Jurkat, Clone E6-1 (cell line): ENCODE measurements at regions not wholly inside any gene's neighbourhood (a gene's known extent, or its start where the extent isn't known, plus 50 kb on each side); places are given as distances from the start of the nearest gene placed in this dataset.
"Not testable (repeated sequence)": the region's sequence is repeated elsewhere in the genome, so short reads cannot be mapped to it uniquely, and the experiment has no call there.

Experiments
- DNase-seq: peaks from one replicate; pipeline ENCODE4 v3.0.0-alpha.2; 2011; ENCODE audit warnings: low read depth, low spot score
- H3K4me3 ChIP-seq: 2 replicates; pipeline ENCODE4 v1.5.1; 2011; ENCODE audit warnings: mild to moderate bottlenecking, low read length, control low read depth, moderate library complexity

DNA sequence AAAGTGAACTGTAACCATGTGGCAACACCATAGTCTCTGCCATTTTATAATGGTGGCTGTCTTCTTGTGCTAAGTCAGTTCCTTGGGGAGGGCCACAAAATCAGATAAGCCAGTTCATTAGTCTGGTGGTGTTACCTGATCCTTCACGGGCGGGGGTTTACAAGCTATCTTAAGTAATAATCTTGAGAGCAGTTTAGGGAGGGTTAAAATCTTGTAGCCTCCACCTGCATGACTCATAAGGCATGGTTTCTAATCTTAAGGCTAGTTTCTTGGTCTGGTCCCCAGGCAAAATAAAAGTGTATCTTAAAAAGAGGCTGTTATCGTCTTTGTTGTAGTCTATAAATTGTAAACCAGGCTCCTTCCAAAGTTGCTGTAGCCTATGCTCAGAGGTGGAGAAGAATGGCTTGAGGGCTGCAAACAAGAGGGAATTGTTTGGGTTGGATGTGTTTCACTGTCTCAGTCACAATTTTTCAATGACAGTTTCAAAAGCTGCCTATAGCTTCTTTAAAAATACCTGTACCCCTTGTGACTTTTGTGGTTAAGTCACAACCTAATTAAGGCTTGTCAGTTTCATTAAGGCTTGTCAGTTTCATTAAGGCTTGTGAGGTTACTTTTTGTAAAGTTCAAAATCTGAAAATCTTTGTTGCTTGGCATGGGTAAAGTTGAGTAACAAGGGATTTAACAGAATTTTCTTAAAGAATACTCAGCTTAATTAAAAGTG lies 135.7 kb downstream of the RPS4Y2 start:
- DNase-seq = peak; percentile 8
- no peak overlapping the region for H3K4me3 ChIP-seq

DNA sequence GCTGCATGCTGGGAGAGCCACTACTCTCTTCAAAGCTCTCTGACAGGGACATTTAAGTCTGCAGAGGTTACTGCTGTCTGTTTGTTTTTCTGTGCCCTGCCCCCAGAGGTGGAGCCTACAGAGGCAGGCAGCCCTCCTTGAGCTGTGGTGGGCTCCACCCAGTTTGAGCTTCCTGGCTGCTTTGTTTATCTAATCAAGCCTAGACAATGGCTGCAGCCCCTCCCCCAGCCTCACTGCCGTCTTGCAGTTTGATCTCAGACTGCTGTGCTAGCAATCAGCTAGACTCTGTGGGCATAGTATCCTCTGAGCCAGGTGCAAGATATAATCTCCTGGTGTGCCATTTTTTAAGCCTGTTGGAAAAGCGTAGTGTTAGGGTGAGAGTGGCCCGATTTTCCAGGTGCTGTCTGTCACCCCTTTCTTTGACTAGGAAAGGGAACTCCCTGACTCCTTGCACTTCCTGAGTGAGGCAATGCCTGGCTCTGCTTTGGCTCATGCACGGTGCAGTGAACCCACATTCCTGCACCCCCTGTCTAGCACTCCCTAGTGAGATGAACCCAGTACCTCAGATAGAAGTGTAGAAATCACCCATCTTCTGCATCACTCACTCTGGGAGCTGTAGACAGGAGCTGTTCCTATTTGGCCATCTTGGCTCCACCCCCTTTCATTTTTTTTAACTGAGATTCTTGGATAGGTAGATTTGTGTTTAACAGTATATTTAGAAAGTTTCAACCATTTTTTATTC lies 169.6 kb downstream of the RPS4Y2 start:
- DNase-seq = peak; percentile 61
- H3K4me3 ChIP-seq = peak overlapping the region; percentile 42

DNA sequence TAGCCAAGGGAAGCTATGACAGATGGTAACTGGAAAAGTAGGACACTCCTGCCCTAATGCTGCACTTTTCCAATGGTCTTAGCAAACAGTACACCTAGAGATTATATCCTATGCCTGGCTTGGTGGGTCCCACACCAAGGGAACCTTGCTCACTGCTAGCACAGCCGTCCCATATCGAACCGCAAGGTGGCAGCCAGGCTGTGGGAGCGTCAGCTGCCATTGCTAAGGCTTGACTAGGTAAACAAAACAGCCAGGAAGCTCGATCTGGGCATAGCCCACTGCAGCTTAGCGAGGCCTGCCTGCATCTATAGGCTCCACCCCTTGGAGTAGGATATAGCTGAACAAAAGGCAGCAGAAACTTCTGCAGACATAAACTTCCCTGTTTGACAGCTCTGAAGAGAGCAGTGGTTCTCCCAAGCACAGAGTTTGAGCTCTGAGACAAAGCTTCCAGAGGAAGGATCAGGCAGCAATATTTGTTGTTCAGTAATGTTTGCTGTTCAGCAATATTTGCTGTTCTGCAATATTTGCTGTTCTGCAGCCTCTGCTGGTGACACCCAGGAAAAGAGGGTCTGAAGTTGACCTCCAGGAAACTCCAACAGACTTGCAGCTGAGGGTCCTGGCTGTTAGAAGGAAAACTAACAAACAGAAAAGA lies 173.9 kb downstream of the RPS4Y2 start:
- no peak for DNase-seq
- H3K4me3 ChIP-seq = no peak overlapping the region

DNA sequence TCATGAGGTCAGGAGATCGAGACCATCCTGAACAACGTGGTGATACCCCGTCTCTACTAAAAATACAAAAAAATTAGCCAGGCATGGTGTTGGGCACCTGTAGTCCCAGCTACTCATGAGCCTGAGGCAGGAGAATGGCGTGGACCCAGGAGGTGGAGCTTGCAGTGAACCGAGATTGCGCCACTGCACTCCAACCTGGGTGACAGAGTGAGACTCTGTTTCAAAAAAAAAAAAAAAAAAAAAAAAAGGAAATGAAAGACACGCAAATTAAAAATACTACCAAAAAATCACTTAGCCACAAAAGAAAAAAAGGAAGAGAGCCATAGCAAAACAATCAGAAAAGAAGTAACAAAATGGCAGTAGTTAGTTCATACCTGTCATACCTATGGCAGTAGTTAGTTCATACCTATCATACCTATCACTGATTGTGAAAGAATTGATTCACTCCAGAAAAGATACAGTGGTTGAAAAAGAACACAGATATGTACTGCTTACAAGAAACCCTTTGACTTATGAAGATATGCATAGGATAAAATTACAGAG lies 180.9 kb downstream of the RPS4Y2 start:
- H3K4me3 ChIP-seq, DNase-seq: not testable (repeated sequence)

DNA sequence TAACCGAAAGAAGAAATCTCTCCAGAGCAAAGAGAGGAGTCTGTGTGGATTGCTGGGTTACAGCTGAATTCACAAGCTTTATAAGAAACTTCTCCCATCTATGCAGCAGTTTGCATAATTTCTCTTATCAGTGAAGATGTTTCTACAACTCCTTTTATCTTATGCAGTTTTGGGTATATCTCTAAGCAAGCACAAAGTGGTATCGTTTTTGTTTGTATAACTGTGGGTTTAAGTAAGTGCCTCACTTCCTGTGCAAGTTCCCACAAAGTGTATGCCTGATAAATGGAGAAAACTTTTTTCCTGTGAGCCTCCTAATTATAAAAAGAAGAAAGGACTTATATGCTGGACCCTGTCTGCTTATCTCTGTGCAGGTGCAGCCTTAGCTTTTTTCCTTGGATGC lies 205.6 kb downstream of the RPS4Y2 start:
- DNase-seq = peak; percentile 78
- no peak overlapping the region for H3K4me3 ChIP-seq

DNA sequence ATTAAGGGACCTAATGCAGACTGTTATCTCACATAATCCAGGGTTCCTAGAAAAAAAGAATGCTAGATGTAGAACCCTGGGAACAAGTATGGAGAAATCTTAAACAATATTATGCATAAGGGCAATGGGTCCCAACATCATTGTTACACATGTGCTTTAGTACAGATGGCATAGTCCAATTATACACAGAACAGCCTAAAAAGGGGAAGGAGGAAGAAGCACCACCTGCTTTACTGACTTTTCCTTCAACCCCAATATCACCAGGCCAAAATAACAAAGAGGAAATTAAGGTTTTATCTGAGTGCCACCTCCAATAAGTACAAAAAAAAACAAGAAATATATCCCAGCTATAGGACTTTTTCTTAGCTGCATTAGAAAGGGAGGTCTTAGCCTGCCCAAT lies 211.9 kb downstream of the RPS4Y2 start:
- no peak for DNase-seq
- no peak overlapping the region for H3K4me3 ChIP-seq

DNA sequence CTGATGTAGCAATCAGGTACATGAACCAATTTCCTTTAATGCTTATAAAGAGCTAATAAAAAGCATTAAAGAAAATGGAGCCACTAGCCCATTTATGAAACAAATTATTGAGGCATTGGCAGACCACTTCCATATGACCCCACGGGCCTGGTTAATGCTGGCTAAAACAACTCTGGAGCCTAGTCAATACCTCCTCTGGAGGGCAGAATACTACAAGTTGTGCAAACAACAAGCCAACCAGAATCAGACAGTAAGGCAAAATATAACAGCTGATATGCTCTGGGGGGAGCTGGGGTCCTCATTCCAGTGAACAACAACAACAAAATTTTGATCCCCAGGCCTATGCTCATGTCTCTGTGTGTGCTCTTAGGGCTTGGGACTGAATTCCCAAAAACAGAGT lies 212.3 kb downstream of the RPS4Y2 start:
- DNase-seq = no peak
- H3K4me3 ChIP-seq = no peak overlapping the region

DNA sequence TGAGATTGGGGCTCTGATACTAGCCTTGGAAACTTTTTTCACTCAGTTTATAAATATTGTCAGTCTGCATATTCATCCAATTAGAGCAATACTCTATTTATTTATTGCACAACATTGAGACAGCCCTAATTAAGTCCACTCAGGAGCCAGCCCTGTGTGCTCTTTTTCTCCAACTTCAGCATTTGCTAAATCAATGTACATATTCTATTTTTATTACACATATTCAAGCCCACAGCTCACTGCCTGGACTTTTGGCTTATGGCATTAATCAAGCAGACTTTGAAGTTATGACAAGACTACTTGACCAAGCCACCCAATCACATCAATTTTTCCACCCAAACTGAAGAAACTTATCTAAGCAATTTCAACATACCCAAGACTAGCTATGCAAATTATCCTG lies 215.5 kb downstream of the RPS4Y2 start:
- H3K4me3 ChIP-seq = no peak overlapping the region
- DNase-seq = no peak

DNA sequence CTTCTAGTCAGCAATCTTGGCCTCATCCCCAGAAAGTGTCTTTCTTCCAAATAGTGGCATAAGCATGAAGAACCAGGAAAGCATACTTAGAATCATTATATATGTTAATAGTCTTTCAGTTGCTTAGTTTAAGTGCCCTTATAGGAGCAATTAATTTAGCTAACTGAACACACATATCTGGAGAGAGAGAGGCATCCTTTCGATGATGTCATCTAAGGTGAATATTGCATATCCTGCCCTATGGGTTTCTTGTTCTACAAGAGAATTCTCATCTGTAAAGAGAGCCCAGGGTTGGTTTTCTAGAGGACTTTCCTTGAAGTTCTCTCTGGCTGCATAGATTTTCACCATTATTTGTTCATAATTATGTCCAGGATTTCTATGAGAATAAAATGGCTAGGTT lies 230.1 kb downstream of the RPS4Y2 start:
- no peak overlapping the region for H3K4me3 ChIP-seq
- no peak for DNase-seq

DNA sequence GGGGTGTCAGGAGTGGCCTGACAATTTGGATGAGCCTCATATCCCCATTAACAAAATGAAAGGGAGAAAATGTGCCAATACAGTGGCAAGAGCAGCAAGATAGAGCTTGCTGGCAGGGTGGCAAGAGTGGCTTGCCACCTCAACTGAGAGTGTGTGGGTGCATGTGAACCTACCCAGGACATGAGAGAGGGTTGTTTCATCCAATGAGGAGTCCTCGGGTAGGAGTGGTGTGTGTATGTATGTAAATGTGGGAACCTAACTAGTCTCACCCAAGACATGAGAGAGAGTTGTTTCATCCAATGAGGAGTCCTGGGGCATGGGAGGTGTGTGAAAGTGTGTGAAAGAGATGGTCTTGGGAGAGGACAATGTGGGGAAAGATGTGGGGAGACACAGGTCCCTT lies 234.2 kb downstream of the RPS4Y2 start:
- H3K4me3 ChIP-seq = no peak overlapping the region
- no peak for DNase-seq

DNA sequence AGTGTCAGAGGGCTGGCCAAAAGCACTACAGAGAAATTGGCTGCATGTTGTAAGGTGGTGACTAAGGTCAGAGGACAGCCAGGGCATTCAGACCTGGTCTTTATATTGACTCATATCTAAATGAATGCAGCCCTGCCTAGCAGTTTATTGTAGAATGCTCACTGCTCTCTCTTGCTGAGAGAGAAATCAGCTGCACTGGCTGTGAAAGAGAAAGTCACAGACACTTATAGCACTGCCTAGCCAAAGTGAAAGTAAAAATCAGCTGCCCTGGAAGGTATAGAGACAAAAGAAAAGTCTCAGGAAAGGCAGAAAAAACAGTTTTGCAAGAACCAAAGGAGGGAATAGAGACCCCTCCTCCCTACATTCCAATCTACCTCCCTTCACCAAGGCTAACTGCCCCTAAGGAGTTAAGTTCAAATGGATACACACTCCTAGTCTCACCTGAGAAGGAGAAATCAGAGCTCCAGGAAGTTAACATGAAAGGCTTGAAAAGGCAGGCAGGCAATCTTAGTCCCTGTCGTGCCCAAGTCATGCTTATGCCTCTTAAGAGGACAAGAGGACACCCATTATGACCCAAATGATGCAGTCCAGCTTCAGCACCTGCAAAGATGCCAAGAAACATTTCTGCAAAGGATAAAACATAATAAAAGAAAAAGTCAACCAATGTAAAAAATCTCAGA lies 235.1 kb downstream of the RPS4Y2 start:
- H3K4me3 ChIP-seq = peak overlapping the region; percentile 41
- DNase-seq = peak; percentile 6

DNA sequence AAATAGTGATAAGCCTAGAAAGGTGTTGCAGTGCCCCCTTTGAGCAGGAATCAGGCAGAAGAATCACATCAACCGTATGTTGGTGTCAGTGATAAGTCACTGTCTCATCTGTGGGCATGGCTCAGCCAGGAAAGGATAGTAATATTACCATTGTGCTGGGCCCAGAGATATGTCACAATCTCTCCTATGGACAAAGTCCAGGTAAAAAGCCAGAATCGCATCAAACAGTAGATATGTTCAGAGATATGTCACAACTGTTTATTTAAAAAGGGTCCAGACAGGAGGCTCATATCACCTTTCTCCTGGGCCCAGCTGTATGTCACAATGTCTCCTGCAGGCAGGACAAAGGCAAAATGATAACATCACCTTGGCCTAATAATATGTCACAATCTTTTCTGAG lies 241.4 kb downstream of the RPS4Y2 start:
- DNase-seq = no peak
- H3K4me3 ChIP-seq = no peak overlapping the region

DNA sequence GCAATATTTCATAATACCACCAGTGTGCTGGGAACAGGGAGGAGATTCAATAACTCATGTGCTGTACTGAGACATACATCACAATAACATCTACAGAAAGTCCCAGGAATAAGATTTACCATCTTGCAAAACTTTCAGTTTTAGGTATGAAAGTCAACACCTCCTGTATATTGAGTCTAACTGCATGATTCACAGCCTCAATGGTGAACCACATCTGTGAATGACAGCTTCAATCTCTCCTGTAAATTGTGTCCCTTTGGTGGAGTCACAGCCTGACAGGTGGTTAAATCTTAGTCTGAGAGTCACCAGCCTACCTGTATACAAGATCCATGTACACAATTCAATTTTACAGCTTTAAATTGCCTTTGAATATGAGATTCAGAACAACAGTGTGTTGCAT lies 242.1 kb downstream of the RPS4Y2 start:
- H3K4me3 ChIP-seq = no peak overlapping the region
- DNase-seq = no peak

DNA sequence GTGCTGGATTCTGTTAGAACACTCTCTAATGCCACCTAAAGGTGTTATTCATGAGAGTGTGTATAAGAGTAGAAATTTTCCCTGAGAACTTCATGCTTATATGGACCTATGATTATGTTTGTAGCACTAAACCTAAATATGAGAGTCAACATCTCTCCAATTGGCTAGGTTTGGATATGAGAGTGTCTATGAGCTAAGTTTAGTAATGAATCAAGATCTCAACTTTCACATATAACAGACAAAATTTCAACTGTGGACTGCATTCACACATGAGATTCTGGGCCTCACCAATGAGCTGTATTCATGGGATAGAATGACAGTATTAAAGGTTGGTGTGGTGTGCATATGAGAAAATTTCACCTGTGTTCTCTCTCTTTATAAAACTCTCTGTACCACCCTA lies 242.6 kb downstream of the RPS4Y2 start:
- no peak overlapping the region for H3K4me3 ChIP-seq
- no peak for DNase-seq

DNA sequence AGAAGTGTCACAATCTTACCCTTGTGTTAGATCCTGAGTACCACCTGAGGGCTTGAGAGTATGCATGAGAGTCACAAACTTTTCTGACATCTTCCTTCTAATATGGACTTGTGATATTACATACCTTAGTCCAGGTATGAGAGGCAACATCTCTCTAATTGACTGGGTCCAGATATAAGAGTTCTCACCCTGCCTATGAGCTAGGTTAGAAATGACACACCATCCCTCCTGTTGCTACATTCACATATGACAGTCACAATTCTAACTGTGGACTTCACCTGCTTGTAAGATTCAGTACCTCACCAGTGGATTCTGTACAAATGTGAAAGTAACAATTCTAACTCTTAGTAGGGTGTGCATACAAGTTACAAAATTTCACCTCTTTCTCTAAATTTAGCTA lies 245.2 kb downstream of the RPS4Y2 start:
- H3K4me3 ChIP-seq = no peak overlapping the region
- DNase-seq = no peak

DNA sequence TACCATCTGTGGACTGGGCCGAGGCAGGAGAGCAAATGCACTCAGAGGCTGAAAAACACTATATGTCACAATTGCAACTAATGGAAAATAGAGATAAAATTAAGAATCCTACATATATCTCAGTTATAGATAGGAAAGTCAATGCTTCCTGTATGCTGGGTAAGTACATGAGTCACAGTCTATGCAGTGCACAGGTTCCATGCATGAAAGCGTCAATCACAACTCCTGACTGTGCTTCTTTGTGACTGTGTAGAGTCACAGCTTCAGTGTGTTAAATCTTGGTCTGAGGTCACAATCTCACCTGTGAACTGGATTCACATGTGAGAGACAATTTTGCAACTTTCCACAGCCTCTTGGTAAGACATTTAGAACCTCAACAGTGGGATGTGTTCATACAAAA lies 247.2 kb downstream of the RPS4Y2 start:
- no peak overlapping the region for H3K4me3 ChIP-seq
- DNase-seq = no peak

DNA sequence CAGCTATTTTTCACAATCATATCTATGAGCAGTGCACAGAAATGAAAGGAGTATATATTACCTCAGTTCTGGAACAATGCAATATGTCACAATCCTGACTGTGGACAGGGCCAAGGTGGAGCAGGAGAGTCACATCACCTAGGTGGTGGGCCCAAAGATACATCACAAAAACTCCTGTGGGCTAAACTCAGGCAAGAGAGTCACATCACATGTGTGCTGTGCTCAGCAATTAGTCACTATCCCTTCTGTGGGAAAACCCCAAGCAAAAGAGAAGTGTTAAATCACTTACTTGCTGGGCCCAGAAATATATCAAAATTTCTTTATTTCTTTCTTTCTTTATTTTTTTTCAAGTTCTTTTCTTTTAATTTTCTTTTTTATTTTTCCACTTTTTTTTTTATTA lies 249.6 kb downstream of the RPS4Y2 start:
- H3K4me3 ChIP-seq = no peak overlapping the region
- DNase-seq = no peak

DNA sequence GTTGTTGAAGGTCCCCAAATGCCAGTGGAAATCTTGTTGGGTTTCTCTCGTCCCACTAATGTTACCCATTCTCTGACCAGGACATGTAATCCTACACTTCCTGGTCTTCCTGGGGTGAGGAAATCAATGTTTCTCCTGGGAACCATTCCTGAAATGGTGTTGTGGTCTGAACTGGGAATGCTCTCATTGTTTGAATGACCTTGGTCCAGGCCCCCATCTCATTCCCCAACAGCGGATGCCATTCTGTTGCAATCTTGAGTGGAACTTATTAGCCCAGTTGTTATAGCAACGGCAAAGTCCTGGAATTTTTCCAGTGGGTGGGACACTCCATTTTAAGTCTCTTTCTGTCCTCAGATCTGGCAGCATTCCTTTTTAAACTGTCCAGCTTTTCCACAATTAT lies 265.9 kb downstream of the RPS4Y2 start:
- no peak for DNase-seq
- H3K4me3 ChIP-seq = no peak overlapping the region

DNA sequence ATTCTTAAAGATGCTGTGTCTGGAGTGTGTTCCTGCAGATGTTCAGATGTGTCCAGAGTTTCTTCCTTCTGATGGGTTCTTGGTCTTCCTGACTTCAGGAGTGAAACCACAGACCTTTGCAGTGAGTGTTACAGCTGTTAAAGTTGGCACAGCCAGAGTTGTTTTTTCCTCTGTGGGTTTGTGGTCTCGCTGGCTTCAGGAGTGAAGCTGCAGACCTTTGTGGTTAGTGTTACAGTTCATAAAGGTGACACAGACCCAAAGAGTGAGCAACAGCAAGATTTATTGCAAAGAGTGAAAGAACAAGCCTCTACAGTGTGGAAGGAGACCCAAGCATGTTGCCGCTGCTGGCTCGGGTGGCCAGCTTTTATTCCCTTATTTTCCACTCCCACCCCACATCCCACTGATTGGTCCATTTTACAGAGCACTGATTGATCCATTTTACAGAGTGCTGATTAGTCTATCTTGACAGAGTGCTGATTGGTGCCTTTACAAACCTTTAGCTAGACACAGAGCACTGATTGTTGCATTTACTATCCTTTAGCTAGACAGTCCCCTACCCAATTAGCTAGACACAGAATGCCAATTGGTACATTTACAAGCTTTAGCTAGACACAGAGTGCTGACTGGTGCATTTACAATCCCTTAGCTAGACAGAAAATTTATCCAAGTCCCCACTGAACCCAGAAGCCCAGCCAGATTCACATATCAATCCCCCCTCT lies 266.6 kb downstream of the RPS4Y2 start:
- H3K4me3 ChIP-seq = no peak overlapping the region
- DNase-seq = peak; percentile 59
